ENCODE measurements at regions not wholly inside any gene's neighbourhood (a gene's known extent, or its start where the extent isn't known, plus 50 kb on each side); places are given as distances from the start of the nearest gene placed in this dataset.

DNA sequence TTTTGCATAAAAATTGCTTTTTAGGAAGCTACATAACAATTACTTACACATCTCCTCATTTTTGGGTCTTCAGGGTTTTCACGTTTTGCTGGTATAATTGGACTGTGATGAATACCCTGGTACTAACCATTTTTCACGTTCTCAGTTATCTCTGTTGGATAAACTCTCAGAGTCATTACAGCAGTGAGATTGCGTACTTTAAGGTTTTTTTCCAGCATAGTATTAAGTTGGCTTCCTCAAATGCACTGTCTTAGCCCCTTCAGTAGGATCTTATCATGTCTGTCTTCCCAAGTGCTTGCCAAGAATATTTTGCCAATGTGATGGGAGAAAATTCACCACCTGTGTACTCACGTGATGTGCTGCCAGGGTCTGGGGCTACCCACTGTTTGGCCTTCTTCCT, 342.5 kb downstream of the TEX29 start:
- Histone ChIP-seq H4K20me1 (ENCODE audit: insufficient read depth, low read length) (no peaks in the 10 kb centered on the region), H2AFZ (ENCODE audit: low read length) (no peak overlapping the region), H3K27ac (ENCODE audit: low read depth, low read length, poor library complexity, severe bottlenecking) (no peak overlapping the region), H3K36me3 (ENCODE audit: insufficient read depth, low read length) (no peaks in the 10 kb centered on the region), H3K79me2 (ENCODE audit: insufficient read depth, low read depth, low read length) (no peaks in the 10 kb centered on the region), H3K4me2 (ENCODE audit: low read length) (no peak overlapping the region), H3K9me3 (ENCODE audit: low read length) (no peaks in the 10 kb centered on the region), H3K9me2 (ENCODE audit: insufficient read depth, low read length) (no peaks in the 10 kb centered on the region), H3K4me1 (ENCODE audit: insufficient read depth, low read length, poor library complexity, severe bottlenecking) (no peaks in the 10 kb centered on the region), H3K4me3 (ENCODE audit: low read depth, low read length, poor library complexity, severe bottlenecking) (no peak overlapping the region)
- CTCF ChIA-PET (ENCODE audit: unreplicated experiment), result no interaction called here
- TF ChIP-seq EZH2phosphoT487 (IDR thresholded peaks at IDR 0.05; ENCODE audit: borderline replicate concordance, low read depth, low read length), result no peak
- intact Hi-C loops (cut with micrococcal nuclease; ENCODE audit: unreplicated experiment), result no loop called here
- no peak for DNase-seq (ENCODE audit: low spot score)
- POLR2A ChIA-PET, result no interaction called here
- no TSS peak for BruUV-seq (replicated peaks)

DNA sequence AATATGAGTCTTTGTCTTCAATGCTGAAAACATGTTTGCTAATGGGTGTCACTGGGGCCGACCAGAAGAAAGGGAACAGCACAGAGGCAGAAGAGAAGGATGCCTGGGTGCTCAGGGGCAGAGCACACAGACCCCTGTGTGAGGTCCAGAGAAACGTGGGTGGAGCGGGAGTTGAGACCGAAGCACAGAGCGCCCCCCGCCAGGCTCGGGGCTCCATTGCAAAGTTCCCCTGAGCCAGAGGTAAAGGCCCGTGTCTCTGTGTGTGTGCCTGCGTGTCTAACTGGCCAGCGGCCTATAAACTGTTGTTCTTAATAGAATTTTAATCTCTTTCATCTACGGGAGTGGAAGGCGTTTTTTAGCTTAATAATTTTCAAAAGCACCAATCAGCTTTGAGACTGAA, 343.1 kb downstream of the TEX29 start:
- Histone ChIP-seq H4K20me1 (ENCODE audit: insufficient read depth, low read length) (no peaks in the 10 kb centered on the region), H3K27ac (ENCODE audit: low read depth, low read length, poor library complexity, severe bottlenecking) (no peak overlapping the region), H3K9me2 (ENCODE audit: insufficient read depth, low read length) (no peaks in the 10 kb centered on the region), H3K4me1 (ENCODE audit: insufficient read depth, low read length, poor library complexity, severe bottlenecking) (no peaks in the 10 kb centered on the region), H3K79me2 (ENCODE audit: insufficient read depth, low read depth, low read length) (no peaks in the 10 kb centered on the region), H3K36me3 (ENCODE audit: insufficient read depth, low read length) (no peaks in the 10 kb centered on the region), H3K4me2 (ENCODE audit: low read length) (no peak overlapping the region), H3K4me3 (ENCODE audit: low read depth, low read length, poor library complexity, severe bottlenecking) (no peak overlapping the region), H2AFZ (ENCODE audit: low read length) (no peak overlapping the region), H3K9me3 (ENCODE audit: low read length) (no peaks in the 10 kb centered on the region)
- intact Hi-C loops (cut with micrococcal nuclease; ENCODE audit: unreplicated experiment), result no loop called here
- ChIA-PET CTCF (ENCODE audit: unreplicated experiment) (no interaction called here), POLR2A (no interaction called here)
- no peak for DNase-seq (ENCODE audit: low spot score)
- no TSS peak for BruUV-seq (replicated peaks)
- TF ChIP-seq EZH2phosphoT487 (IDR thresholded peaks at IDR 0.05; ENCODE audit: borderline replicate concordance, low read depth, low read length), result no peak
- TF ChIP-seq, protein P1, sequence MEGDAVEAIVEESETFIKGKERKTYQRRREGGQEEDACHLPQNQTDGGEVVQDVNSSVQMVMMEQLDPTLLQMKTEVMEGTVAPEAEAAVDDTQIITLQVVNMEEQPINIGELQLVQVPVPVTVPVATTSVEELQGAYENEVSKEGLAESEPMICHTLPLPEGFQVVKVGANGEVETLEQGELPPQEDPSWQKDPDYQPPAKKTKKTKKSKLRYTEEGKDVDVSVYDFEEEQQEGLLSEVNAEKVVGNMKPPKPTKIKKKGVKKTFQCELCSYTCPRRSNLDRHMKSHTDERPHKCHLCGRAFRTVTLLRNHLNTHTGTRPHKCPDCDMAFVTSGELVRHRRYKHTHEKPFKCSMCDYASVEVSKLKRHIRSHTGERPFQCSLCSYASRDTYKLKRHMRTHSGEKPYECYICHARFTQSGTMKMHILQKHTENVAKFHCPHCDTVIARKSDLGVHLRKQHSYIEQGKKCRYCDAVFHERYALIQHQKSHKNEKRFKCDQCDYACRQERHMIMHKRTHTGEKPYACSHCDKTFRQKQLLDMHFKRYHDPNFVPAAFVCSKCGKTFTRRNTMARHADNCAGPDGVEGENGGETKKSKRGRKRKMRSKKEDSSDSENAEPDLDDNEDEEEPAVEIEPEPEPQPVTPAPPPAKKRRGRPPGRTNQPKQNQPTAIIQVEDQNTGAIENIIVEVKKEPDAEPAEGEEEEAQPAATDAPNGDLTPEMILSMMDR (conservative IDR thresholded peaks at IDR 0.05; ENCODE audit: low read length), result no peak

DNA sequence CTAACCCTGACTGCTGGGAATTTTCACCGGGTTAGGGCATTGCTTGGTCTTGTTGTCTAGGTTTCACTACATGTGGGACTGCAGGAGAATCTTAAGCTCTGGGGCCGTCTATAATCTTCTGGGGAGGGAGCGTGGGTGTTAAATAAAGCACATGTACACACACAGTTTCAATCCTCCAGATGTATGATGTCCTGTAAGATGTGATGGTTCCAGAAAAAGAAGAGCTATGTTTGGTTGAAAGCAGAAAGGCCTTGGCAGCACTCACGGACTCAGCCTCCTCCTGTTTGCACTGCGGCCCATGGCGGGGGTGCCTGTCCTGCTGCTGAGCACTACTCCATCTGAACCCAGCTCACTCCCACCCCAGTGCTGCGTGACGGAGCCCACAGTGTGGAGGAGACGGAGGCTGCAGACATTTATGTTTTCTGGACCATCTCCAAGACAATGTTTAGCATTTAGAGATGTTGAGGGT, 343.5 kb downstream of the TEX29 start:
- Histone ChIP-seq H3K4me2 (ENCODE audit: low read length) (no peak overlapping the region), H2AFZ (ENCODE audit: low read length) (no peak overlapping the region), H4K20me1 (ENCODE audit: insufficient read depth, low read length) (no peaks in the 10 kb centered on the region), H3K4me1 (ENCODE audit: insufficient read depth, low read length, poor library complexity, severe bottlenecking) (no peaks in the 10 kb centered on the region), H3K79me2 (ENCODE audit: insufficient read depth, low read depth, low read length) (no peaks in the 10 kb centered on the region), H3K36me3 (ENCODE audit: insufficient read depth, low read length) (no peaks in the 10 kb centered on the region), H3K27ac (ENCODE audit: low read depth, low read length, poor library complexity, severe bottlenecking) (no peak overlapping the region), H3K9me3 (ENCODE audit: low read length) (no peaks in the 10 kb centered on the region), H3K4me3 (ENCODE audit: low read depth, low read length, poor library complexity, severe bottlenecking) (no peak overlapping the region), H3K9me2 (ENCODE audit: insufficient read depth, low read length) (no peaks in the 10 kb centered on the region)
- DNase-seq (ENCODE audit: low spot score), result no peak
- ChIA-PET CTCF (ENCODE audit: unreplicated experiment) (no interaction called here), POLR2A (no interaction called here)
- intact Hi-C loops (cut with micrococcal nuclease; ENCODE audit: unreplicated experiment), result no loop called here
- TF ChIP-seq, protein P1 (conservative IDR thresholded peaks at IDR 0.05; ENCODE audit: low read length), result no peak
- no peak for TF ChIP-seq EZH2phosphoT487 (IDR thresholded peaks at IDR 0.05; ENCODE audit: borderline replicate concordance, low read depth, low read length)
- BruUV-seq (replicated peaks), result no TSS peak
